GM21423 (cell line): ENCODE measurements at regions not wholly inside any gene's neighbourhood (a gene's known extent, or its start where the extent isn't known, plus 50 kb on each side); places are given as distances from the start of the nearest gene placed in this dataset.

ENCODE experiments used
- ATAC-seq: cut with Tn5 transposase; IDR thresholded peaks from one replicate; pipeline ENCODE4 v1.9.1; 2021; ENCODE audit warnings: mild to moderate bottlenecking, moderate library complexity; ENCODE audit not compliant: unreplicated experiment

GRCh38 chr2:122885436-122885835, 1130.0 kb downstream of the TSN start:
- ATAC-seq: no peak

DNA sequence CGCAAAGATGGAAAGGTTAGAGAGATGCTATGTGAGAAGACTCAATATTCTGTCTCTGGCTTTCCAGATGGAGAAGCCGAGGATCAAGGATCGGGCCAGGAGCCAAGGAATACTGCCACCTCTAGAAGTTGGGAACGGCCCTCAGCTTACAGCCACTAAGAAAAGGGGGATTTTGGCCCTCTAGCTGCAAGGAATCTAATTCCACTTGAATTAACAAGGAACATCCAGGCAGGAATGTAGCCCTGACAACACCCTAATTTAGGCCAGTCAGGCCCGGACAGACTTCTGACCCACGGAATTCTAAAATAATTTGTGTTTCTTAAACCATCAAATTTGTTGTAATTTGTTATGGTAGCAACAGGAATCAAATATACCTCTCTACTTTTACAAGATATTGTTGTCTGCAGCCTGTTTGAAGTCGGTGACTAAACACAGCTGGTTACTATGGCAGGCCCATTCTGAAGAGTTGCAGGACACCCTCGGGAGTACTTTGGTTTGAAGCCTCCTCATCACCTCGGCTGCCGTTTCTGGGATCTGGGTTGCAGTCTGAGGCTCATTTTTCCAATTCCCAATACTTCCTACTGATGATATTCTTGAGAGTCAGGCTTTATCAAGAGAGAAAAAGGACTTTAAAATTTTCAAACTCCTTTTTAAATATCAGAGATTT, 1131.2 kb downstream of the TSN start:
- no peak for ATAC-seq

GRCh38 chr2:122899614-122900013, 1125.5 kb upstream of the CNTNAP5 start:
- no peak for ATAC-seq

DNA sequence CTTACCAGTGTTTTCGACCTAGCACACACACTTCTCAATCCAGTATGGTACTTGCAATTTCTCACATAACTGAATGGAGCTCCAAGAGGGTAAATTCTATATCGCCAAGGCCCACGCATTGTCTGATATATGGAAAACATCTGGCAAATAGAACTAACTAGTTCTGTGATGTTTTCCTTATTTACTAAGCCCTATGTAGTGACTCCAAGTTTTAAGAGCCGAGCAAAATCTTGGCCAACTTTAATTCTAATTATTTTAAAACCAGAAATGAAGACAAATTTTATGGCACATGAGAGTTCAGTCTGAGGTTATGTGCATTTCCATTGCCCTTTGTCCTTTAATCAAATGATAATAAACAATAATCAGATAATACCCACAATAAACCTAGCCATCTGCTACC, 1119.7 kb upstream of the CNTNAP5 start:
- no peak for ATAC-seq

DNA sequence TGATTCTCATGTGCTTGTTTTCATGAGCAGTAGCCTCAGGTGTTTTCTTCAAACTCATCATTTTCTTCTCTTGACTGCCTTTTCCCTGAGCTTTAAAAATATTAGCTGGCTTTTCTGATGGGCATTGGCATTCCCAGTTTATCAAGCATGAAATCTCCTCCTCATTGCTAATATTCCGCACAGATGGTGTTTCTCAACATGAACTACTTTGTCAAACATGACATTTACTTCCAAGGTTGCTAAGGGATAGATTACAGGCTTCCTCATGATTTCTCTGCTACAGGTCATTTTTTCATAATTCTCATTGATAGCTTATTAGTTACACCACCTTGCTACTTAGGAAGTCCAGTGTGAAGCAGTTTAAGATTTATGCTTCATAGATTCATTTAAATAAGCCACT, 1116.9 kb upstream of the CNTNAP5 start:
- no peak for ATAC-seq

DNA sequence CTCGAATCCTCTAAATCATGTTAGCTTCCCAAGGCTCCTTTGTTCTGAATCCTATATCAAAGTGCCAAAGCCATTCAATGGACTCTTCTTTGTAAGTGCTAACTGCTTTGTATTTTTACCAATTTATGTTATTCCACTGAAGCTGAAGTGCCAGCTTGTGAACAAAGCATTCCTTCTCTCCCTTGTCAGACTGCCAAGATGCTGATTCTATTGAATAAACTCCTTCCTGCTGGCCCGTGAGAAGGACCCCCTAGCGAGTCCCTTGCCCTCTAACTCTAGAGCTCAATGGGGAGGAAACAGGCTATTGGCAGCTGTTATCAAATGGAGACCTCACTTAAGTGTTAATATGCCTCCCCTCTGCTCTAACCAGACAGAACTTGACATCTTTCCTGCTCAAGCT, 1097.9 kb upstream of the CNTNAP5 start:
- no peak for ATAC-seq

DNA sequence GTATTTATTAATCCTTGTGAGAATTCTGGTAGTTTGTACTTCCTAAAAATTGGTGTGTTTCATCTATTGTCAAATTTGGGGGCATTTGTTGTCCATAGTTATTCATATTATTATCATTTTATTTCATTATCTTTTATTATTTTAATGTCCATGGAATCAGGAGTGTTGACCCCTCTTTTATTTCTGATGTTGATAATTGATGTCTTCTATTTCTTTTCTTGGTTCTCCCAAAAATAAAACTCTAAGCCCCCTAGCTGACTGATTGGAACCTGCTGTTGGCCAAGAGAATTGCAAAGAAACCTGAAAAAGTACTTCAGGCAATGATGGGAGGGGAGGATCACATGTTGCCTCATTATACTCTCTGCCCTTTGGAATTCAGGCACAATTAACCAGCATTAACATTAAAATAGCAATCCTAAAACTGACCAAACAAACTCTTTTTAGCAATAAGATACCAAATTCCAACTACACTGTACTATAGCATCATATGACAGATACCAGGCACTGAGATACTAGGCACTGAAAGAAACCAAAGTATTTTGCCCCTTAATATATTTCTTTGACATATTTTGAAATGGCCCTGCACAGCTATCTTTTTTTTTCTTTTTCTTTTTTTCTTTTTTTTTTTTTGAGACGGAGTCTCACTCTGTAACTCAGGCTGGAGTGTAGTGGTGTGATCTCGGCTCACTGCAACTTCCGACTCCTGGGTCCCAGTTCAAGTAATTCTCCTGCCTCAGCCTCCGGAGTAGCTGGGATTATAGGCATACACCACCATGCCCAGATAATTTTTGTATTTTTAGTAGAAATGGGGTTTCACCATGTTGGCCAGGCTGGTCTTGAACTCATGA, 1097.2 kb upstream of the CNTNAP5 start:
- ATAC-seq: no peak

- ATAC-seq: no peak
Measured at GRCh38 chr2:122929347-122929746, 1095.7 kb upstream of the CNTNAP5 start.

- no peak for ATAC-seq
Measured at GRCh38 chr2:122935506-122935905, 1089.6 kb upstream of the CNTNAP5 start.

GRCh38 chr2:122939796-122940195, 1085.3 kb upstream of the CNTNAP5 start:
- no peak for ATAC-seq

DNA sequence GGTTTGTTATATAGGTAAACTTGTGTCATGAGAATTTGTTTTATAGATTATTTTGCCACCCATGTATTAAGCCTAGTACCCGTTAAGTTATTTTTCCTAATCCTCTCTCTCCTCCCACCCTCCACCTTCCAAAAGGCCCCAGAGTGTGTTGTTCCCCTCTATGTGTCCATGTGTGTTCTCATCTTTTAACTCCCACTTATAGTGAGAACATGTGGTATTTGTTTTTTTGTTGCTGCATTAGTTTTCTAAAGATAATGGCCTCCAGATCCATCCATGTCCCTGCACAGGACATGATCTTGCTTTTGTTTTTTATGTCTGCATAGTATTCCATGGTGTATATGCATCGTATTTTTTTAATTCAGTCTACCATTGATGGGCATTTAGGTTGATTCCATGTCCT, 1075.6 kb upstream of the CNTNAP5 start:
- no peak for ATAC-seq

- ATAC-seq: no peak
Measured at GRCh38 chr2:122955776-122956175, 1069.3 kb upstream of the CNTNAP5 start.

DNA sequence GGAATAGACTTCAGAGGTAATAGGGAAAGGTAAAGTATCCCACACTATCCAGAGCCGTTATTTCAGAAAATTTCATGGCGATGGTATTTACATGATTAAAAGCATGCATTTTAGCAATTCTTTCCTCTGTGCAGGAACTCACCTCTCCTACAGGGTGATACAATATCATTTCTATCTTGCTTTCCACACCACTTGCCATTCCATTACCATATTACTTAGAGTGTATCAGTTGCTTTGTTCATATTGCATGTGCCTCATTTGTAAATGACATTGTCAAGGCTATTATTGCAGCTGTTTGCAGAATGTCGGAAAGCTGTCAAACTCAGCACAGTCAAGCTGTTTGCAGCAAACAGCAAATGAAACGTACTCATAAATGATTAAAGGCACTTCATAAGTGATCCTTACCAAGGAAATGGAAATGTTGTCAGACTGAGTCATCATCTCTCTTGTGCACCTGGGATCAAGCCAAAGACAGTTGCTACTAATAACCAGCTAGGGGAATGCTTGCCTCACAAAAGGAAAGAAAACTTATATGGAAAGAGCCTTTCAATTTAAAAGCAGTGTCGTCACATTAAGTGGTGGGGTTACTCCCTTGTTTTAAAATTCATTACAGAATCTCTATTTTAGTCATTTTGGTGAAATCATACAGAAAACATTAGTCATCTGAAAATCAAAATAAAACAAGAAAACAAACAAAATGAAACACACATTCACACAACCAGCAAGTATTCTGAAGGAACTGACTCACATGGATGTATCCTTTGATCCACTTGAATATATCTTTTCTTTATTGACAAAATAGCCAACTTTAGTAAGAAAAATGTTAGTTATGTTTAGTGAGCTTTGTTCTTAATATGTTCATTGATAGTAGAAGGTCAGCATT, 1064.1 kb upstream of the CNTNAP5 start:
- no peak for ATAC-seq

DNA sequence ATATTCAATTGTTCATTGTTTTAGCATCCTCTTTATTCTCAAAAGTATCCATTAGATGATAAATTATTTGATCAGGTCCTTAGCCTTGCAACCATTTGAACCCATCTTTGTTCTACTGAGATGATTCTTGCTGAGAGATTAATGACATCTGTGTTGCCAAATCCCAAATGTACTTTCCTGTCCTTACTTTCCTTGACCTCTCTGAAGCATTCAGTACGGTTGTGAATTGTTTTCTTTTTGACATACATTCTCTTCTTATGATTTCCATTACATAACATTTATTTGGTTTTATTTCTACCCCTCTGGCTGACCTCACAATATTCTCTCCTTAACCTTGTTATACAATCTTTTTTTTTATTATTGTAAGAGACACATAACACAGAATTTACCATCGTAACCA, 1058.6 kb upstream of the CNTNAP5 start:
- ATAC-seq: no peak

DNA sequence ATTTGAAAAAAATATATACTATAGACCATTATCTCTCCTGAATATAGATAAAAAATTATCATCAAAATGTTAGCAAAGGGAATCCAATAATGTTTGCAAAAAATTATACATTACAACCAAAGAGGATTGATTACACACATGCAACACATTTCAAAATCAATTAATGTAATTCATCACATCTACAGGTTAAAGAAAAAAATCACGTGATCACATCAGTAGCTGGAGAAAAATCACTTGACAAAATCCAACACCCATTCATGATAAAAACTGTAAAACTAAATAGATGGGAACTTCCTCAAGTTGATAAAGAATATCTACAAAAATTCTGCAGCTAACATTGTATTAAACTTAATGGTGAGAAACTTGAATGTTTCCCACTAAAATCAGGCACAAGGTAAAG, 1047.5 kb upstream of the CNTNAP5 start:
- ATAC-seq: no peak

DNA sequence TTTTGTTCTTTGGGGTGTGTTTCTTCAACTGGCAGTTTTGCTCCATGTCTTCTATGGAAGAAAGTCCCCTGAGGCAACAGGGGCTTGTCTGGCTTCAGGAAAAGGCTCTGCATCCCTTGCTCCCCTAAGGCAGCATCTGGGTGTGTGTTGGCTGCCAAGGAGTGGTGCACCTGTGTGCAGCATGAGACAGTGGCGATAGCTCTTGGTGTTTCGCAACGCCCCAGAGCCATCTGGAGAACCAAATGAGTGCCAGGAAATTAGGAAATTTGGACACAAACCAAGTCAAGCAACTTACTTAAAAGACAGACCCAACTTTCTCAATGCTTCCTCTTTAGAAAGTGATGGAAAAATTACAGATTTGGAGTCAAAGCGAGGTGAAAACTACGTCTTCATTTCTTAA, 1044.4 kb upstream of the CNTNAP5 start:
- no peak for ATAC-seq

- no peak for ATAC-seq
Measured at GRCh38 chr2:122982936-122983335, 1042.2 kb upstream of the CNTNAP5 start.

DNA sequence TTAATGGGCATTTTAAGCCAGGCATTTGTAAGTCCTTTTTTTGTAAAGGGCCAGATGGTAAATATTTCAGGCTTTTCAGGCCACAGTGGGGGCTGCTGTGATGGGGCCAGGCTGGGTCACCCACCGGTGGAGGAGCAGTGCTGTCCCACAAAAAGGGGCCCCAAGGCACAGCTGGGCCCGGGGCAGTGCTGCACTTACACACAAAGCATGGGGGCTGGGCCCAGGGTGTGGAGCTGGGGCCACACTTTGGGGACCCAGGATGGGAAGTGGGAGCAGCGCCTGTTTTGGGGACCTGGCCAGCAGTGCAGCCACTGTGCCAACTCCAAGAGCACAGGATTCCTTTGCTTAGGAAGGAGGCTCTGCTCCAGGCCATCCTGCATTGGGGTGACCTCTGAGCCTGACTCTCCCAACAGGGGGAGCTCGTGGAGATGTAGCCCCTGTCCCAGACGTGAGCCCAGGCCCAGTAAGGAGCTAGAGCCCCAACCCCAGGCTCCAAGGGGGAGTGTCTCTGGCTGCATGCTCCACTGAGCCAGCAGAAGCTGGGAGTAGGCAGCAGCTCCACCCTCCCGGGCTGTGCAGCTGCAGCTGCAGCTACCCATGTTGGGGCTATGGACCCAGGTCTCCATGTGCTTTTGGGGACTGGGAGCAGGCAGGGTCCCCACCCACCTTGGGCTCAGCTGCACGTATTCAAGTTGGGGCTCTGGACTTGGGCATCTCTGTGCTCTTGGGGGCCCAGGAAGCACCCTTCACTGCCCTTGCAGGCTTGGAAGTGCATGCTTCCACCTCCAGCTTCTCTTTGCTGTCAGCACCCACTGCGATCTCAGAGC, 1036.5 kb upstream of the CNTNAP5 start:
- ATAC-seq: no peak

- ATAC-seq: no peak
Measured at GRCh38 chr2:122993592-122993991, 1031.5 kb upstream of the CNTNAP5 start.

GRCh38 chr2:122999258-122999657, 1025.8 kb upstream of the CNTNAP5 start:
- no peak for ATAC-seq

DNA sequence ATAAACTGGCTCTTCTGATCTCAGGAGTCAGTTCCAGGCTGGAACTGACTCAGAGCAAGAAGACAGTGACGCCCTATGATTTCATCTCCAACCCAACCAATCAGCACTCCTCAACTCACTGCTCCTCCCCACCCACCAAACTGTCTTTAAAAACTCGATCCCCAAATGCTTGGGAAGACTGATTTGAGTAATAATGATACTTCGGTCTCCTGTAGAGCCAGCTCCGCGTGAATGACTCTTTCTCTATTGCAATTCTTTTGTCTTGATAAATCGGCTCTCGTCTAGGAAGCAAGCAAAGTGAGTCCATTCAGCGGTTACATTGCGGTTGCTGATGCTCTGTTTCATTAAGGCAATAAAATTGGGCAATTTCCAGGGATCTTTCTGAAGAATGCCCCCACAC, 1025.3 kb upstream of the CNTNAP5 start:
- ATAC-seq: no peak
